Right kidney (tissue), 1 donor: ENCODE measurements at regions not wholly inside any gene's neighbourhood (a gene's known extent, or its start where the extent isn't known, plus 50 kb on each side); places are given as distances from the start of the nearest gene placed in this dataset.
"Not testable (repeated sequence)": the region's sequence is repeated elsewhere in the genome, so short reads cannot be mapped to it uniquely, and the experiment has no call there.

Experiments
- DNase-seq: peaks from one replicate; pipeline ENCODE4 v3.0.0-alpha.2; 2016

GRCh38 chr5:4572311-4573100 is 567.6 kb upstream of the ADAMTS16 start:
- DNase-seq, result no peak

- DNase-seq, result no peak
Observed at GRCh38 chr5:4575608-4576007, 564.5 kb upstream of the ADAMTS16 start.

- no peak for DNase-seq
Observed at GRCh38 chr5:4576161-4576748, 563.9 kb upstream of the ADAMTS16 start.

GRCh38 chr5:4576908-4577307 is 563.2 kb upstream of the ADAMTS16 start:
- no peak for DNase-seq

GRCh38 chr5:4579679-4580078 is 560.5 kb upstream of the ADAMTS16 start:
- no peak for DNase-seq

- no peak for DNase-seq
Observed at GRCh38 chr5:4580772-4581171, 559.4 kb upstream of the ADAMTS16 start.

- DNase-seq, result no peak
Observed at GRCh38 chr5:4581289-4581688, 558.8 kb upstream of the ADAMTS16 start.

- DNase-seq, result no peak
Observed at GRCh38 chr5:4584982-4585381, 555.1 kb upstream of the ADAMTS16 start.

- no peak for DNase-seq
Observed at GRCh38 chr5:4613440-4613839, 526.7 kb upstream of the ADAMTS16 start.

GRCh38 chr5:4614088-4614487 is 526.0 kb upstream of the ADAMTS16 start:
- no peak for DNase-seq

GRCh38 chr5:4615369-4615768 is 524.8 kb upstream of the ADAMTS16 start:
- DNase-seq, result not testable (repeated sequence)

- no peak for DNase-seq
Observed at GRCh38 chr5:4625206-4625896, 514.8 kb upstream of the ADAMTS16 start.

GRCh38 chr5:4627131-4627530 is 513.0 kb upstream of the ADAMTS16 start:
- DNase-seq, result no peak

- no peak for DNase-seq
Observed at GRCh38 chr5:4627929-4628328, 512.2 kb upstream of the ADAMTS16 start.

- DNase-seq, result no peak
Observed at GRCh38 chr5:4628645-4629385, 511.3 kb upstream of the ADAMTS16 start.

GRCh38 chr5:4630031-4630430 is 510.1 kb upstream of the ADAMTS16 start:
- DNase-seq, result no peak

GRCh38 chr5:4634342-4634741 is 505.8 kb upstream of the ADAMTS16 start:
- DNase-seq, result no peak

GRCh38 chr5:4636378-4636777 is 503.8 kb upstream of the ADAMTS16 start:
- DNase-seq, result no peak

- DNase-seq, result peak; percentile 29
Observed at GRCh38 chr5:4639946-4640345, 500.2 kb upstream of the ADAMTS16 start.

GRCh38 chr5:4640795-4641194 is 499.3 kb upstream of the ADAMTS16 start:
- no peak for DNase-seq

- no peak for DNase-seq
Observed at GRCh38 chr5:4642525-4642924, 497.6 kb upstream of the ADAMTS16 start.

GRCh38 chr5:4643190-4643589 is 496.9 kb upstream of the ADAMTS16 start:
- DNase-seq, result no peak

GRCh38 chr5:4643960-4644359 is 496.2 kb upstream of the ADAMTS16 start:
- DNase-seq, result no peak
